ENCODE measurements at regions not wholly inside any gene's neighbourhood (a gene's known extent, or its start where the extent isn't known, plus 50 kb on each side); places are given as distances from the start of the nearest gene placed in this dataset.
A peak's percentile ranks its signal among the peaks of the same experiment; 100 is the strongest.

GRCh38 chr12:46918631-46919030 lies 92.8 kb upstream of the SLC38A4 start:
- Mint-ChIP-seq H3K36me3 (ENCODE audit: low read depth) (no peaks in the 10 kb centered on the region), H3K27me3 (peaks cover 6% of the 10 kb centered on the region), H3K4me3 (no peak overlapping the region), H3K9me3 (no peaks in the 10 kb centered on the region), H3K4me1 (no peaks in the 10 kb centered on the region), H3K27ac (no peak overlapping the region)
- intact Hi-C loops (cut with micrococcal nuclease), result no loop called here
- DNase-seq, result no peak

DNA sequence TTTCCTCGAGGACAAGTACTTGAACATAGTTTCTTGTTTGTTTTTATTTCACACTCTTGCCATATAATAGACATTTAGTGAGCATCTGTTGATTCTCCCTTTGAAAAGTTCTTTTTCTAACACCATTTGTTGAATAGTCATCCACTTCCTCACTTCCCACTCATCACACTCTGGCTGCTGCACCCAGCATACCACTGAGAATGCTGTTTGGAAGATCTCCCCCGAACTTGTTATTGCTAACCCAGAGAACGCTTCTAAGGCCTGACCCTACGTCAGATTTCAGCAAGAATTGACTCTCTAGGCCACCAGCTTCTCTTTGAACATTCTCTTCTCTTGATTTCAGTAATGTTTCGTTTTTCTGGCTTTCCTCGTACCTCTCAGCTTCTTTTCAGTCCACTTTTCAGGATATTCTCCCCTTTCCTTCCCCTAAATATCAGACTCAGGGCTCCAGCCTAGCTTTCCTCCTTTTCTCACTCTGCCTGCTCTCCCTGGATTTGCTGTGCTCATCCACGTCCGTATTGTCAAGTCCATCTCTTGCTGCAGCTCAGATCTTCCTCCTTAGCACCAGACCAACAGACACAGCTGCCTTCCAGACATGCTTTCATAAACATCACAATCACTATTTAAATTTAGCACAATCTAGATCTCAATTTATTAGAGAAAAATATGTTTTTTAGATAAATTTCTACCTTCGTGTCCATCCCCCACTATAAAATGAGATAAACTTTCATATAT lies 94.0 kb upstream of the SLC38A4 start:
- peaks cover 3% of the 10 kb centered on the region for H3K27me3 Mint-ChIP-seq
- H3K27ac Mint-ChIP-seq, result no peak overlapping the region
- H3K36me3 Mint-ChIP-seq (ENCODE audit: low read depth), result no peaks in the 10 kb centered on the region
- H3K9me3 Mint-ChIP-seq, result no peaks in the 10 kb centered on the region
- no peak for DNase-seq
- no peak overlapping the region for H3K4me3 Mint-ChIP-seq
- intact Hi-C loops (cut with micrococcal nuclease), result no loop called here
- H3K4me1 Mint-ChIP-seq, result no peaks in the 10 kb centered on the region

GRCh38 chr12:46920499-46920898 lies 94.7 kb upstream of the SLC38A4 start:
- H3K4me3 Mint-ChIP-seq, result no peak overlapping the region
- H3K9me3 Mint-ChIP-seq, result no peaks in the 10 kb centered on the region
- H3K27ac Mint-ChIP-seq, result no peak overlapping the region
- no peaks in the 10 kb centered on the region for H3K4me1 Mint-ChIP-seq
- no peaks in the 10 kb centered on the region for H3K36me3 Mint-ChIP-seq (ENCODE audit: low read depth)
- H3K27me3 Mint-ChIP-seq, result peaks cover 6% of the 10 kb centered on the region
- intact Hi-C loops (cut with micrococcal nuclease), result no loop called here
- DNase-seq, result no peak

- Mint-ChIP-seq H3K4me3 (no peak overlapping the region), H3K9me3 (no peaks in the 10 kb centered on the region), H3K4me1 (no peaks in the 10 kb centered on the region), H3K27ac (no peak overlapping the region), H3K36me3 (ENCODE audit: low read depth) (no peaks in the 10 kb centered on the region), H3K27me3 (peaks cover 10% of the 10 kb centered on the region)
- DNase-seq, result no peak
- intact Hi-C loops (cut with micrococcal nuclease), result no loop called here
Observed at GRCh38 chr12:46921048-46921763, 95.4 kb upstream of the SLC38A4 start.

DNA sequence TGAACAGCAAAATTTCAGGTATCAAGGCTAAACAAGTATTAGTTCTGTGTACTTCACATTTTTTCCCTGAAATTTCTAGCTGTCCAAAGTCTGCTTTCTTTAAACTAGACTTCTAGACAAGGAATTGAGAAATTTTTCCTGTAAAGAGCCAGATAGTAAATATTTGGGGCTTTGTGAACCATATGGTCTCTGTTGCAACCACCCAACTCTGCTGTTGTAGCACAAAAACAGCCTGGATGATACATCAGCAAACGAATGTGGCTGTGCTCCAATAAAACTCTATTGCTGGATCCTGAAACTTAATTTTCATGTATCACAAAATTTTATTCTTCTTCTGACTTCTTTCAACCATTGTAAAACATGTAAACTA lies 96.0 kb upstream of the SLC38A4 start:
- no peaks in the 10 kb centered on the region for H3K36me3 Mint-ChIP-seq (ENCODE audit: low read depth)
- intact Hi-C loops (cut with micrococcal nuclease), result no loop called here

DNA sequence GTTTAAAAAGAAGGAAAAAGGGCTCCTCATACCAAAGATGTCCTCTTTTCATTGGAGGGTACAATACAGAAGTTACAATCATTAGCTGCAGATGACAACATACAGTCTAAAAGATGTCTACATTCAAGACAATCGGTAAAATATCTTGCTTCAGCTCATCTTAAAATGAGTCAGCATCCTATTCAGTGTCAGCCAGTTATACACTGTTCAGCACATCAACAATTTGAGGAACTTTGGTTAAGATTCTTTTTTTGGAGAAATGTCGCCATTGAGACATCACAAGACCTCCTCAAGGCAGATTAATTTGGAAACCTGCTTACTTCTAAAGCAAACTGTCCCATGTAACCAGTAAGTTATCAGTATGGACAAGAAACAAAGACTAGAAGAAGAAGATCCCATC lies 100.7 kb upstream of the SLC38A4 start:
- H3K27ac Mint-ChIP-seq, result no peak overlapping the region
- no peaks in the 10 kb centered on the region for H3K36me3 Mint-ChIP-seq (ENCODE audit: low read depth)
- no peaks in the 10 kb centered on the region for H3K9me3 Mint-ChIP-seq
- DNase-seq, result no peak
- intact Hi-C loops (cut with micrococcal nuclease), result no loop called here
- H3K4me1 Mint-ChIP-seq, result no peaks in the 10 kb centered on the region
- peaks cover 10% of the 10 kb centered on the region for H3K27me3 Mint-ChIP-seq
- H3K4me3 Mint-ChIP-seq, result no peak overlapping the region

More for the DNA sequence above, 96.0 kb upstream of the SLC38A4 start:
- peaks cover 10% of the 10 kb centered on the region for H3K27me3 Mint-ChIP-seq
- H3K27ac Mint-ChIP-seq, result no peak overlapping the region
- no peak for DNase-seq
- no peak overlapping the region for H3K4me3 Mint-ChIP-seq
- H3K4me1 Mint-ChIP-seq, result no peaks in the 10 kb centered on the region
- H3K9me3 Mint-ChIP-seq, result no peaks in the 10 kb centered on the region

DNA sequence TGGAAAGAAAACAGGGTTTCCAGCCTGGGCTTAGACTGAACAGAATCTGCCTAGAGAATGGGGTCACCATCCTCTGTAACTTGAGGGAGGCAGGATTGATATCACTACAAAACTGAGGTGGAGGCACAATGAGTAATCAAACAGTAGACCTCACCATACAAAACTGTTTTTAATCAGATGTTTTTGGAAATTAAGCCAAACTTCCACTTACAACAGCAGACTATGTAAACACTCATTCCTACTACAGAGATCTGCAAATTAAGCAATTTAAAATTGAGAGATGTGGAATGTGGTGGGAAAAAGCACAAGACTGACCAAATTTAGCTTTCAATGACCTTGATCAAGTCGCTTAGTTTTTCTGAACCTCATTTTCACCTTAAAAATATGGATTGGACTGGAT lies 104.3 kb upstream of the SLC38A4 start:
- Mint-ChIP-seq H3K4me1 (no peaks in the 10 kb centered on the region), H3K27ac (no peak overlapping the region), H3K36me3 (ENCODE audit: low read depth) (no peaks in the 10 kb centered on the region), H3K27me3 (peaks cover 17% of the 10 kb centered on the region), H3K9me3 (no peaks in the 10 kb centered on the region), H3K4me3 (no peak overlapping the region)
- DNase-seq, result no peak
- intact Hi-C loops (cut with micrococcal nuclease), result no loop called here

- intact Hi-C loops (cut with micrococcal nuclease), result no loop called here
- H3K27me3 Mint-ChIP-seq, result peaks cover 33% of the 10 kb centered on the region
Observed at GRCh38 chr12:46933947-46934346, 108.2 kb upstream of the SLC38A4 start.

GRCh38 chr12:46934374-46935111 lies 108.7 kb upstream of the SLC38A4 start:
- Mint-ChIP-seq H3K27me3 (peaks cover 33% of the 10 kb centered on the region), H3K9me3 (no peaks in the 10 kb centered on the region), H3K27ac (no peak overlapping the region), H3K36me3 (ENCODE audit: low read depth) (no peaks in the 10 kb centered on the region), H3K4me1 (no peaks in the 10 kb centered on the region), H3K4me3 (no peak overlapping the region)
- no peak for DNase-seq
- intact Hi-C loops (cut with micrococcal nuclease), result no loop called here

More at GRCh38 chr12:46933947-46934346, 108.2 kb upstream of the SLC38A4 start:
- Mint-ChIP-seq H3K36me3 (ENCODE audit: low read depth) (no peaks in the 10 kb centered on the region), H3K4me1 (no peaks in the 10 kb centered on the region), H3K9me3 (no peaks in the 10 kb centered on the region), H3K4me3 (no peak overlapping the region), H3K27ac (no peak overlapping the region)
- peak; percentile 59 for DNase-seq

DNA sequence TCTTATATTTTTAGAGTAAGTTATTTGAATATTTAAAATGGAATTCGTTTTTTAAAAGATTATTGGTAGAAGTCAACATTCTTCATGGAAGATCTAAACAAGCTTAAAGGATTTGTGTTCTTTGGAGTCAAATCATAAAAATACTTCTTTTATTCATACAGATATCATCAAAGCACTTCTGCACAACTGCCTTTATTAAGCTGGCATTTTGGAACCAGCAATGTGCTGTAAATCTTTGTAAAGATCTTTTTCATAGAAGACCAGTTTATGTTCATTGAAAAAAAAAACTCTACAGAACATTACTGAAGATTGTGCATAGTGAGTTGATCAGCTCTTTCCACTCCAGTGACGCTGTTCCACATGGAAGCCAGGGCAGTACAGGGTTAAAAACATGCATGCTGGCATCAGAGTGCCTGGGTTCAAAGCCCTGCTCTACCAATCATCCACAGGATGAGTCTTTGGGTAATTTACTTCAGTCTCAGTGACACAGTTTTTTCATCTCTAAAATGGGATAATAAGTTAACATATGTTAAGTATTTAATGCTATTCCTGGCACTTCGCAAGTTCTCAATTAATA lies 109.6 kb upstream of the SLC38A4 start:
- Mint-ChIP-seq H3K4me3 (no peak overlapping the region), H3K4me1 (no peaks in the 10 kb centered on the region), H3K27me3 (peaks cover 33% of the 10 kb centered on the region), H3K27ac (no peak overlapping the region), H3K36me3 (ENCODE audit: low read depth) (no peaks in the 10 kb centered on the region), H3K9me3 (no peaks in the 10 kb centered on the region)
- no peak for DNase-seq
- intact Hi-C loops (cut with micrococcal nuclease), result no loop called here

DNA sequence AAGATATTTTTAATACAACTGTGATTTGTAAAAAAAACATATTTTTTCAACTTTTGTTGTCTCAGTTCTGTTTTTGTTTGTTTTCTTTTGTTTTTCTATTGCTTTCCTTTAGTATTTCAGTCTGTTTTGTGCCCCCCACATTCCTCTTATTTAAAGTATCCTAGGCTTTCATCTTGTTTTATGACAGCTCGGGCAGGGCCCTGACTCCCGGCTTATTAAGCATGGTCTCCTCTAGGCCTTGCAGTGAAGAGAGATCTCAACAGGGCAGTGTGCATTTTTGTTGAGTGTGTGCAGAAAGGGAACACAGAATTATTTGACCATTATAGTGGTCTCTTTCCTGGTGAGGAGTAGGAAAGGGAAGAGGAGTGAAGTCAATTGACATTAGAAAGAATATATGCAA lies 110.2 kb upstream of the SLC38A4 start:
- DNase-seq, result no peak
- Mint-ChIP-seq H3K9me3 (no peaks in the 10 kb centered on the region), H3K27ac (no peak overlapping the region), H3K27me3 (peaks cover 33% of the 10 kb centered on the region), H3K4me3 (no peak overlapping the region), H3K36me3 (ENCODE audit: low read depth) (no peaks in the 10 kb centered on the region), H3K4me1 (no peaks in the 10 kb centered on the region)
- intact Hi-C loops (cut with micrococcal nuclease), result no loop called here

DNA sequence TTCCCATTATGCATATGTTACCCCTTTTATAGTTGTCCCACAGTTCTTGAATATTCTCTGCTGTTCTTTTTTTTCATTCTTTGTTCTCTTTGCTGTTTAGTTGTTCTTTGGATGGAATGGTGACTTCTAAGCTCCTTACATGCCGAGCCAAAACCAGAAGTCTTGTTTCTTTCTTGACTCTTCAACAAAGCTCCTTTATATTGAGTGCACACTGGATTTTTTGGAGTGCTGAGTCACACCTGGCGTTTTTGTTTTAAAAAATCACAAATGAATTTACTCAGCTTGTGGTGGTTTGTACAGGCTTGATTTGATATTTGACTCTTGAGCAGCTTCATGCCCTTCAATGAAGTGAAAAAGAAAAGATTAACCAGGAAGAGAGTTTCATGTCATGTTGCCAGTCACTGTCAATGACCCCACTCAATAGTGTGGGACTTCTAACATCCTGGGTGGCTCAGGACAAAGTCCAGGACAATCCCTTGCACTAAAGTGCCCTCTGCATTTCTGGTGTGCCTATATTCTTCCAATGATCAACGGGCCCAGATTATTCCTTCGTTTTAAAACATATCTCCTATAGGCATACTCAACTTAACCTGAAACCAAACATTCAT lies 112.4 kb upstream of the SLC38A4 start:
- Mint-ChIP-seq H3K4me1 (no peaks in the 10 kb centered on the region), H3K27ac (no peak overlapping the region), H3K36me3 (ENCODE audit: low read depth) (no peaks in the 10 kb centered on the region), H3K9me3 (no peaks in the 10 kb centered on the region), H3K27me3 (peaks cover 24% of the 10 kb centered on the region), H3K4me3 (no peak overlapping the region)
- DNase-seq, result no peak
- intact Hi-C loops (cut with micrococcal nuclease), result no loop called here

DNA sequence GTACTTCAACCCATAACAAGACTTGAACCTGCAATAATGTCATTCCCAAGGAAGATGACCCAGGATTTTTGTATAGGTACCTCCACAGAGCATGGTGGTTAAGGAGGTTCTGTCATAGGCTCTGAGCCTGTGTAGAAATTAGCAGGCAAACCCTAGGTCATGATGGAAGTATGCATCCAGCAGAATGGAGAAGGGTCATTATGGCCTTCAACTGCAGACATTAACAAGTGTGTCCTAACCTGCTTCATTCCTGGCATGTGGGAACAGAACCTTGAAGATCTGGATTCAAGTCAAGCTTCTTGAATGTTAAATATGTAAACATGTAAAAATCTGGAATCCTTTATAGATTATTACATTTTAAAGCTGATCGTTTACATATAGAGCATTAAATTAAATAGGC lies 116.2 kb upstream of the SLC38A4 start:
- Mint-ChIP-seq H3K4me3 (no peak overlapping the region), H3K9me3 (no peaks in the 10 kb centered on the region), H3K36me3 (ENCODE audit: low read depth) (no peaks in the 10 kb centered on the region), H3K4me1 (no peaks in the 10 kb centered on the region), H3K27ac (no peak overlapping the region), H3K27me3 (peaks cover 6% of the 10 kb centered on the region)
- intact Hi-C loops (cut with micrococcal nuclease), result no loop called here
- no peak for DNase-seq

DNA sequence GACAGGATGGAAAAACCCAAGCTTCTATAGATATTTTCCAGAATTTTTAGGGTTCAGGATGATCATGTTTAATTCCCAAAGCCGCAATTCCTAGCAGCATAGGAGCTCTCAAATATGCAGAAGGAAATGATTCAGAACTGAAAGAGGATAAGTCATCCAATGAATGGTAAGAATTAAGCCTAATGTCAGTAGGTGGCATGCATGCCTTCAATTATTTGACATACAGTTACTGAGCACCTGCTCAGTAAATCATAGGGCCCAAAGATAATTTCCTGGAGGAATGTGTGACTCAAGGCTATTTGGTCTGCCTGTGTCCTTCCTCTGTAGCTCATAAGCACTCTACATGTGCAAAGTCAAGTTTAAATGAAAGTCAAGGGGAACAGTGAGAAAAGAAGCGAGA lies 116.8 kb upstream of the SLC38A4 start:
- H3K27ac Mint-ChIP-seq, result no peak overlapping the region
- peaks cover 4% of the 10 kb centered on the region for H3K27me3 Mint-ChIP-seq
- DNase-seq, result no peak

More for the DNA sequence above, 116.8 kb upstream of the SLC38A4 start:
- no peaks in the 10 kb centered on the region for H3K4me1 Mint-ChIP-seq
- no peak overlapping the region for H3K4me3 Mint-ChIP-seq
- H3K36me3 Mint-ChIP-seq (ENCODE audit: low read depth), result no peaks in the 10 kb centered on the region
- intact Hi-C loops (cut with micrococcal nuclease), result no loop called here
- no peaks in the 10 kb centered on the region for H3K9me3 Mint-ChIP-seq

Data from activated CD4-positive, alpha-beta T cell treated with anti-CD3 and anti-CD28 coated beads, Interleukin-2, amount 10 ng/mL, durations not matched to agents 24 days and 14 days (primary cell).